Neural crest cell (in vitro differentiated cells): ENCODE measurements at regions not wholly inside any gene's neighbourhood (a gene's known extent, or its start where the extent isn't known, plus 50 kb on each side); places are given as distances from the start of the nearest gene placed in this dataset.

Source experiments
- DNase-seq: peaks from one replicate; pipeline ENCODE4 v3.0.0; 2021; ENCODE audit warnings: low read depth, mixed read lengths, low spot score
- H3K27ac Mint-ChIP-seq: one replicate; pipeline ENCODE4 v1.8.0; 2021; ENCODE audit warnings: mild to moderate bottlenecking, mixed read lengths; ENCODE audit not compliant: unreplicated experiment
- H3K27me3 Mint-ChIP-seq: 2 replicates; pipeline ENCODE4 v1.8.0; 2021; ENCODE audit warnings: low read depth, mild to moderate bottlenecking, mixed read lengths
- H3K36me3 Mint-ChIP-seq: 2 replicates; pipeline ENCODE4 v1.8.0; 2021; ENCODE audit warnings: low read depth, mild to moderate bottlenecking, mixed read lengths
- H3K4me1 Mint-ChIP-seq: 2 replicates; pipeline ENCODE4 v1.8.0; 2021; ENCODE audit warnings: mixed read lengths
- H3K4me3 Mint-ChIP-seq: one replicate; pipeline ENCODE4 v1.8.0; 2021; ENCODE audit warnings: mild to moderate bottlenecking, mixed read lengths
- H3K9me3 Mint-ChIP-seq: 2 replicates; pipeline ENCODE4 v1.8.0; 2021; ENCODE audit warnings: mixed read lengths
- TF ChIP-seq, protein P1 (sequence below): fragments of 200-600 bp; sonication (generic); conservative IDR thresholded peaks from 2 replicates; pipeline ENCODE4 v1.5.0; 2021; ENCODE audit warnings: antibody characterized with exemption, mild to moderate bottlenecking

- TF ChIP-seq, protein P1, sequence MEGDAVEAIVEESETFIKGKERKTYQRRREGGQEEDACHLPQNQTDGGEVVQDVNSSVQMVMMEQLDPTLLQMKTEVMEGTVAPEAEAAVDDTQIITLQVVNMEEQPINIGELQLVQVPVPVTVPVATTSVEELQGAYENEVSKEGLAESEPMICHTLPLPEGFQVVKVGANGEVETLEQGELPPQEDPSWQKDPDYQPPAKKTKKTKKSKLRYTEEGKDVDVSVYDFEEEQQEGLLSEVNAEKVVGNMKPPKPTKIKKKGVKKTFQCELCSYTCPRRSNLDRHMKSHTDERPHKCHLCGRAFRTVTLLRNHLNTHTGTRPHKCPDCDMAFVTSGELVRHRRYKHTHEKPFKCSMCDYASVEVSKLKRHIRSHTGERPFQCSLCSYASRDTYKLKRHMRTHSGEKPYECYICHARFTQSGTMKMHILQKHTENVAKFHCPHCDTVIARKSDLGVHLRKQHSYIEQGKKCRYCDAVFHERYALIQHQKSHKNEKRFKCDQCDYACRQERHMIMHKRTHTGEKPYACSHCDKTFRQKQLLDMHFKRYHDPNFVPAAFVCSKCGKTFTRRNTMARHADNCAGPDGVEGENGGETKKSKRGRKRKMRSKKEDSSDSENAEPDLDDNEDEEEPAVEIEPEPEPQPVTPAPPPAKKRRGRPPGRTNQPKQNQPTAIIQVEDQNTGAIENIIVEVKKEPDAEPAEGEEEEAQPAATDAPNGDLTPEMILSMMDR, result no peak
- Mint-ChIP-seq H3K27ac (no peak overlapping the region), H3K9me3 (peaks cover 19% of the 10 kb centered on the region), H3K4me3 (no peak overlapping the region), H3K4me1 (no peaks in the 10 kb centered on the region), H3K27me3 (no peaks in the 10 kb centered on the region), H3K36me3 (peaks cover 1% of the 10 kb centered on the region)
- no peak for DNase-seq
These were observed 379.5 kb downstream of the ZIC3 start for GRCh38 chrX:137945470-137945869.

DNA sequence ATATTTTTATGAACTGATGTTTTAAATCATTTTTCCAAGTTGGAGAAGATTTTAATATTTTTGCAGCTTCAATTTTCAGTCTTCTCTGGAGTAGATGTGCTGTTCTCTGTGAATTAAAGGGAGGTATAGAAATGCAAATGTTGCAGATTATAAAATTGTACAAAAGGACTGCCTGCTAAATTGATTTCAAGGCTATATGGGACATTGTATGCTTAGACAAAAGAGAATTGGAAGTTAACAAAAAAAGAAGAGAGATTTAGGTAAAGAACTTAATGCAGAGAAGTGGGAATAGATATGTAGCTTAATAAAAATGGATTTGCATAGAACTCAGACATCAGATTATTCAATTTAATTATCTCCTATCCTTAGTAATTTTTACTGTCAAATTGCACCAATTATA is 403.3 kb downstream of the ZIC3 start:
- Mint-ChIP-seq H3K36me3 (no peaks in the 10 kb centered on the region), H3K27ac (no peak overlapping the region), H3K4me1 (peaks cover 4% of the 10 kb centered on the region), H3K9me3 (peaks cover 22% of the 10 kb centered on the region), H3K4me3 (no peak overlapping the region), H3K27me3 (no peaks in the 10 kb centered on the region)
- TF ChIP-seq, protein P1, result no peak
- no peak for DNase-seq

DNA sequence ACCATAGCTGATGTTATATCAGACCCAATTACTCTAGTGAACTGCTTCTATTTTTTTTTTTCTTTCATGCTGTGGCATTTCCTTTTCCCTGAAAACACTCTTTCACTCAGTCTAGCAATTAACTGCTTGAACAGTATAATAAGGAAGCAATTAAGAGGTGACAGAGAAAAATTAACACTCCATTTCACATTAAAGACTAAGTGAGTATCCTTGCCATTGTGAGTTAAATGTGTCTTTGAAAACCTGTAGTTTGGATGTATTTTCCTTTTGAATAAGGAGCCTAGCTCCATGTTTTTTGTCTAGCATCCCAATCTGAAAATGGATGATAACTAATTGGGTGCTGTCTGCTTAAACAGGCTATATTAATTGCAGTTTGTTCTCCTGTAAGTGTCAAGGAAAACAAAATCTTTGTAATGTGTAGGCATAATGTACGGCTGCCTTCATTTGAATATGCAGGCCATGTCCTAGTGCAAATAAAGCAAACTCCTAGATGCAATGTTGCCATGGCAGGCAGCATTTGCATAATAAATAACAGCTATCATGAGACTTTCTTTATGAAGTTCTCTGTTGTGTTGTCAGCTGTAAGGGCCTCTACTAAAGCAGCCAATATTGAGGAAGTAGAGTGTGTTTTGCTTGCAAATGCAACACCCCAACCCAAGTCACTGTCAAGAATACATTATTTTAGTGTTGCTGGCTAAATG is 416.7 kb downstream of the ZIC3 start:
- DNase-seq, result no peak
- H3K4me1 Mint-ChIP-seq, result no peaks in the 10 kb centered on the region
- H3K27me3 Mint-ChIP-seq, result no peaks in the 10 kb centered on the region
- H3K36me3 Mint-ChIP-seq, result no peaks in the 10 kb centered on the region
- peaks cover 2% of the 10 kb centered on the region for H3K9me3 Mint-ChIP-seq
- no peak overlapping the region for H3K4me3 Mint-ChIP-seq
- TF ChIP-seq, protein P1, result no peak
- H3K27ac Mint-ChIP-seq, result no peak overlapping the region

DNA sequence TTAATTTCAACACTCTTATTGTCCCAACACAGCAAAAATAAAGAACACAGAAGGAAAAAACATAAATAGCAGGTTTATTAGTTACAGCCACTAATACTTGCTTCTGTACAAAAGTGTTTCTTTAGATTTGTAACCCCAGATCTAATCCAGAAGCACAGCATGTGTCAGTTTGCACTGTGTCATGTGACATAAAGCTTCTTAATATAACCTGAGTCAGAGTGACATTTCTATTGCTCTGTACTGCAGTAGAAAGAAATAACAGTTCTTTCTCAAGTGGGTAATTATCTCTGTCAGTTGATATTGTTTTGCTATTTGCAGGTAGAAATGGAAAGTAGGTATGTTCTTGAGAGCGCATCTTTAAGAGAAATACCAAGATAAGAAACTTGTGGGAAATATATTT is 422.5 kb downstream of the ZIC3 start:
- H3K36me3 Mint-ChIP-seq, result no peaks in the 10 kb centered on the region
- DNase-seq, result no peak
- H3K27ac Mint-ChIP-seq, result no peak overlapping the region
- no peaks in the 10 kb centered on the region for H3K27me3 Mint-ChIP-seq
- H3K9me3 Mint-ChIP-seq, result peaks cover 11% of the 10 kb centered on the region
- TF ChIP-seq, protein P1, result no peak
- no peaks in the 10 kb centered on the region for H3K4me1 Mint-ChIP-seq
- no peak overlapping the region for H3K4me3 Mint-ChIP-seq

- peaks cover 10% of the 10 kb centered on the region for H3K9me3 Mint-ChIP-seq
- no peaks in the 10 kb centered on the region for H3K36me3 Mint-ChIP-seq
- no peak for DNase-seq
- no peak overlapping the region for H3K4me3 Mint-ChIP-seq
- no peaks in the 10 kb centered on the region for H3K27me3 Mint-ChIP-seq
- no peak overlapping the region for H3K27ac Mint-ChIP-seq
- peaks cover 18% of the 10 kb centered on the region for H3K4me1 Mint-ChIP-seq
- TF ChIP-seq, protein P1, result no peak
These were observed 432.7 kb downstream of the ZIC3 start for GRCh38 chrX:137998619-137999018.
